AG10803 (cell line): ENCODE measurements at regions not wholly inside any gene's neighbourhood (a gene's known extent, or its start where the extent isn't known, plus 50 kb on each side); places are given as distances from the start of the nearest gene placed in this dataset.
A peak's percentile ranks its signal among the peaks of the same experiment; 100 is the strongest.

ENCODE experiments used
- DNase-seq: peaks from one replicate; pipeline ENCODE4 v3.0.0; 2010; ENCODE audit warnings: low read depth
- H3K4me3 ChIP-seq: 2 replicates; pipeline ENCODE4 v1.5.1; 2011; ENCODE audit warnings: mild to moderate bottlenecking, low read length, control low read depth
- TF ChIP-seq, protein P1 (sequence below): conservative IDR thresholded peaks from 2 replicates; pipeline ENCODE4 v1.5.1; 2011; ENCODE audit warnings: mild to moderate bottlenecking, low read length, control low read depth, inconsistent platforms

DNA sequence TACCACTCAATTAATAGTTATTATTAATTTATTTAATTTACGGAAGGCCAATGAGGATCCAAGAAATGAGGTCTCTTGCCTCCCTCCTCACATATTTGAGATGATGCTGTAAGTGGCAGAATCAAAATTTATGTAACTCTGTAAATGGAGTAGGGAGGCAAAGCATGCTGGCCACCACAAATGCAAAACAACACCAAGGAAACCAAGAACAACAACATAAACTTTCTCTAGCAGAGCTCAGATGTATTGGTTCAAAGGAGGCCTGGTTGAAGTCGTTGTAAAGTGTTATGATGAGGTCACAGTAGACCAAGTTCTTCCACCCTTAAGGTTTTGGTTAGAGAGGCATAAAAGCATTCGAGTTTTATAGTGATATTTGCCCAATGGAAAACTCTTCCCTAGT, 194.8 kb upstream of the FAT1 start:
- TF ChIP-seq, protein P1, sequence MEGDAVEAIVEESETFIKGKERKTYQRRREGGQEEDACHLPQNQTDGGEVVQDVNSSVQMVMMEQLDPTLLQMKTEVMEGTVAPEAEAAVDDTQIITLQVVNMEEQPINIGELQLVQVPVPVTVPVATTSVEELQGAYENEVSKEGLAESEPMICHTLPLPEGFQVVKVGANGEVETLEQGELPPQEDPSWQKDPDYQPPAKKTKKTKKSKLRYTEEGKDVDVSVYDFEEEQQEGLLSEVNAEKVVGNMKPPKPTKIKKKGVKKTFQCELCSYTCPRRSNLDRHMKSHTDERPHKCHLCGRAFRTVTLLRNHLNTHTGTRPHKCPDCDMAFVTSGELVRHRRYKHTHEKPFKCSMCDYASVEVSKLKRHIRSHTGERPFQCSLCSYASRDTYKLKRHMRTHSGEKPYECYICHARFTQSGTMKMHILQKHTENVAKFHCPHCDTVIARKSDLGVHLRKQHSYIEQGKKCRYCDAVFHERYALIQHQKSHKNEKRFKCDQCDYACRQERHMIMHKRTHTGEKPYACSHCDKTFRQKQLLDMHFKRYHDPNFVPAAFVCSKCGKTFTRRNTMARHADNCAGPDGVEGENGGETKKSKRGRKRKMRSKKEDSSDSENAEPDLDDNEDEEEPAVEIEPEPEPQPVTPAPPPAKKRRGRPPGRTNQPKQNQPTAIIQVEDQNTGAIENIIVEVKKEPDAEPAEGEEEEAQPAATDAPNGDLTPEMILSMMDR = no peak
- no peak overlapping the region for H3K4me3 ChIP-seq
- DNase-seq = peak; percentile 57

DNA sequence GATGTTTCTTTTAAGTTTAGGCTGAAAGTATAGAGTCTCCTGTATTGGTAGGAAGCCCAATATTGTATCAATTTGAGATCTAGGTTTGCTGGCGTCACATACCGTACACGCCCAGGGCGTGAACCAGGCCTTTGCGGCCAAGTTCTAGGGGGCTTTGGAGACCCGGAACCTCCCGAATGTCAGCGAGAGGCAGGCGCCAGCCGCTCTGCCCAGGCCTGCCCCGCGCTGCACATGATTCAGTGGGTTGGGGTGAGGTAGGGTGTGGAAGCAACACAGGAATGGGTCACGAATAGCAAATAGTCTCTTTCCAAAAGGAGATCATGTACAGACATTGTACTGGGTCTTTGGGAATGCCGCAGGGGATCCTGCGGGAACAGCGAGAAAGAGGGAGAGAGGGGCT, 195.7 kb upstream of the FAT1 start:
- TF ChIP-seq, protein P1 = no peak
- DNase-seq = no peak
- no peak overlapping the region for H3K4me3 ChIP-seq

DNA sequence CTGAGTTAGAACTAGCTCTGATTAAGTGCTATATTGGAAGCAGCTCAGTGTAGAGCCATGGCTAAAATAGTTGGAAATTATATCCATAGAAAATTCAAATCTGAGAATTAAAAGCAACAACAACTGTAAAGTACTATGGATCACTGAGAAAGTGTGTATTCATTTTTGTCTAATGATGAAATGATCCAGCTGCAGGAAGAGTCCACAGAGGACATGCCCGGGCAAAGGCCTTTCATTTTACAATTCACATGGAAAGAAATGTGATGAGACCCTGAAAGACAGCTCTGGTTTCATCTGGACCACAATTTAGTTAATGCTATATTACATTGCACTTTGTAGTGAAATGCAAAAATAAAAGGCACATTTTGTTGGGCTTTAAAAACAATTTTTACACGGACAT, 196.8 kb upstream of the FAT1 start:
- TF ChIP-seq, protein P1 = no peak
- DNase-seq = peak; percentile 72
- H3K4me3 ChIP-seq = no peak overlapping the region

DNA sequence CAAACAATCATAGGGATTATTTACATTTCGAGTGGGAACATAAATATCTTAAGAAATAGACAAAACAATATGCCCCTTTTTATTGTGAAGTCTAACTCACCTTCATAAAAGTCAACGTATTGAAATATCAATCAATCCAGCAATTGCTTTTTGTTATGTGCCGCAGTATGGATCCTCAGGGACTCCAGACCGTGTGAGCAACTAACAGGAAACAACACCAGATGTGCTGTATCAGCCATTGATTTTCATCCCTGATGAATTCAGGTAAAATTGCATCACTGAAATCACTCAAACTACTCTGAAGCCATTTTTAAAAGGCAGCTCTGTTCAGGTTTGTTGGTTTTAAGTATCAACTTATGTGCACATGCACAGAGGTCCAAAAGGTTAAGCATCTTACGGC, 197.3 kb upstream of the FAT1 start:
- no peak overlapping the region for H3K4me3 ChIP-seq
- DNase-seq = no peak
- TF ChIP-seq, protein P1 = no peak

DNA sequence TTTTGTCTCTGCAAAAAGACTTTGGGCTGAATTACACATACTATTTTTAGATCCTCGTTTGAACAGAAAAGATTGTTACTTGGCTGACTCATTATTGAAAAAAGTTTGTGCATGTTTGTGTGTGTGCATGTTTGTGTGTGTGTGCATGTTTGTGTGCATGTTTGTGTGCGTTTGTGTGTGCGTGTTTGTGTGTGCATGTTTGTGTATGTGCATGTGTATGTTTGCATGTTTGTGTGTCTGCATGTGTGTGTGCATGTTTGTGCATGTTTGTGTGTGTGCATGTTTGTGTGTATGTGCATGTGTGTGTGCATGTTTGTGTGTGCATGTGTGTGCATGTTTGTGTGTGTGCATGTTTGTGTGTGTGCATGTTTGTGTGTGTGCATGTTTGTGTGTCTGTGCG, 201.1 kb upstream of the FAT1 start:
- TF ChIP-seq, protein P1 = no peak

DNA sequence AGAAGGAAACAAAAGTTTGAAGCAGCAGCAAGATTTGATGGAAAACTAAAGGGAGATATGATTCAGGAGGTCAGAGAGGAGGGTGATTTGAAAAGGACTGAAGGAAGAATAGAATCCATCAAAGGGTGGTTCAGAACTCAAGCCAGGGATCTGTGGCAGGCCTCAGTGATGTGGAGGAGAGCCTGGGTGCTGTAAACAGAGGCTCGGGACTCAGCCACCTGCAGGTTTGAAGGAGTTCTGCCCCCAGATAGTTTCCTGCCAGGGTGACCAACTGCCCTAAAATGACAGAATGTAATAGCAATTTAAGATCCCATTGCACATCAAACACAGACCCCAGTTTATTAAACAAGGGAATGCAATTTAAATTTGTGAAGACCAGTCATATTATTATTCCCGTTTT, 204.0 kb upstream of the FAT1 start:
- no peak for DNase-seq
- TF ChIP-seq, protein P1 = no peak
- no peak overlapping the region for H3K4me3 ChIP-seq

More for the DNA sequence above, 201.1 kb upstream of the FAT1 start:
- H3K4me3 ChIP-seq = no peak overlapping the region
- DNase-seq = no peak

DNA sequence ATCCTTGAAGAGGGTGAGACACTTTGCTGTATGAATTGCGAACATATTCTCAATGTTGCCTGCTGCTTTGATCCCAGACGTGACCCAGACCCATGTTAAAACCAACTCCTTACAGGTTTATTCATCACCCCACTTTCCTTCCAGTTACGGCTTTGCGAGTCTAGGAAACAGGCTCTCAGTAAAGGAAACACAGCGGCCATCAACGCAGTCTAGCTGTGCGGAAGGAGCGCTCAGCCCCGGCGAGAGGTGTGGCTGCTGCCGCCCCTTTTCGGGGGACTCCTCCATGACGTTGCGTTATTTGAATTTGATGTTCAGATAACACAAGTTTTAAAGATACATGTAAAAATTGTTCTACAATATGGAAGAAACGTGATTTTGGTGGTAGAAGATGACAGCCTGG, 206.4 kb upstream of the FAT1 start:
- no peak overlapping the region for H3K4me3 ChIP-seq
- DNase-seq = no peak
- TF ChIP-seq, protein P1 = no peak
